Stimulated activated memory B cell treated with anti-CD40 and anti-IgM and Interleukin-4, amounts not matched to agents 10 μg/mL and 1 μg/mL and 100 μg/mL, for 72 hours (primary cell): ENCODE measurements at regions not wholly inside any gene's neighbourhood (a gene's known extent, or its start where the extent isn't known, plus 50 kb on each side); places are given as distances from the start of the nearest gene placed in this dataset.

ENCODE experiments used
- ATAC-seq: fragments of 150-1000 bp; cut with Tn5 transposase; 2 replicates; pipeline ENCODE4 v1.10.0; 2021
- H3K27ac Mint-ChIP-seq: one replicate; pipeline ENCODE4 v1.8.0; 2022; ENCODE audit warnings: mild to moderate bottlenecking, mixed read lengths
- H3K27me3 Mint-ChIP-seq: one replicate; pipeline ENCODE4 v1.8.0; 2022; ENCODE audit warnings: mixed read lengths
- H3K36me3 Mint-ChIP-seq: one replicate; pipeline ENCODE4 v1.8.0; 2022; ENCODE audit warnings: mixed read lengths
- H3K4me1 Mint-ChIP-seq: one replicate; pipeline ENCODE4 v1.8.0; 2022; ENCODE audit warnings: mixed read lengths
- H3K4me3 Mint-ChIP-seq: one replicate; pipeline ENCODE4 v1.8.0; 2022; ENCODE audit warnings: mild to moderate bottlenecking, moderate library complexity, mixed read lengths
- H3K9me3 Mint-ChIP-seq: one replicate; pipeline ENCODE4 v1.8.0; 2022; ENCODE audit warnings: mixed read lengths

- H3K4me1 Mint-ChIP-seq = no peaks in the 10 kb centered on the region
- no peaks in the 10 kb centered on the region for H3K36me3 Mint-ChIP-seq
- H3K4me3 Mint-ChIP-seq = no peak overlapping the region
- ATAC-seq = no peak
- H3K9me3 Mint-ChIP-seq = no peaks in the 10 kb centered on the region
- peaks cover 45% of the 10 kb centered on the region for H3K27me3 Mint-ChIP-seq
- no peak overlapping the region for H3K27ac Mint-ChIP-seq
Observed at GRCh38 chr10:132479603-132480221, 57.9 kb upstream of the INPP5A start.

GRCh38 chr10:132480356-132480755 is 57.2 kb upstream of the INPP5A start:
- ATAC-seq = no peak
- H3K4me3 Mint-ChIP-seq = no peak overlapping the region
- H3K27ac Mint-ChIP-seq = no peak overlapping the region
- H3K4me1 Mint-ChIP-seq = no peaks in the 10 kb centered on the region
- H3K27me3 Mint-ChIP-seq = peaks cover 43% of the 10 kb centered on the region
- no peaks in the 10 kb centered on the region for H3K9me3 Mint-ChIP-seq
- H3K36me3 Mint-ChIP-seq = no peaks in the 10 kb centered on the region

- Mint-ChIP-seq H3K36me3 (no peaks in the 10 kb centered on the region), H3K9me3 (no peaks in the 10 kb centered on the region), H3K27ac (no peak overlapping the region), H3K27me3 (peaks cover 29% of the 10 kb centered on the region), H3K4me1 (no peaks in the 10 kb centered on the region), H3K4me3 (no peak overlapping the region)
- ATAC-seq = no peak
Observed at GRCh38 chr10:132481690-132482089, 55.9 kb upstream of the INPP5A start.

- ATAC-seq = no peak
- Mint-ChIP-seq H3K9me3 (no peaks in the 10 kb centered on the region), H3K27me3 (peaks cover 24% of the 10 kb centered on the region), H3K36me3 (no peaks in the 10 kb centered on the region), H3K27ac (no peak overlapping the region), H3K4me1 (no peaks in the 10 kb centered on the region), H3K4me3 (no peak overlapping the region)
Observed at GRCh38 chr10:132482090-132482800, 55.3 kb upstream of the INPP5A start.

GRCh38 chr10:132483394-132483793 is 54.2 kb upstream of the INPP5A start:
- Mint-ChIP-seq H3K4me1 (no peaks in the 10 kb centered on the region), H3K36me3 (no peaks in the 10 kb centered on the region), H3K4me3 (no peak overlapping the region), H3K9me3 (no peaks in the 10 kb centered on the region), H3K27ac (no peak overlapping the region), H3K27me3 (peaks cover 19% of the 10 kb centered on the region)
- no peak for ATAC-seq

- peaks cover 5% of the 10 kb centered on the region for H3K27me3 Mint-ChIP-seq
- no peaks in the 10 kb centered on the region for H3K9me3 Mint-ChIP-seq
- H3K4me1 Mint-ChIP-seq = no peaks in the 10 kb centered on the region
- no peak overlapping the region for H3K4me3 Mint-ChIP-seq
- no peaks in the 10 kb centered on the region for H3K36me3 Mint-ChIP-seq
- no peak for ATAC-seq
- H3K27ac Mint-ChIP-seq = no peak overlapping the region
Observed at GRCh38 chr10:132484922-132485321, 52.7 kb upstream of the INPP5A start.

- Mint-ChIP-seq H3K4me3 (no peak overlapping the region), H3K27ac (no peak overlapping the region), H3K36me3 (no peaks in the 10 kb centered on the region), H3K27me3 (peaks cover under 1% of the 10 kb centered on the region), H3K4me1 (no peaks in the 10 kb centered on the region), H3K9me3 (no peaks in the 10 kb centered on the region)
- ATAC-seq = no peak
Observed at GRCh38 chr10:132485391-132485790, 52.2 kb upstream of the INPP5A start.

GRCh38 chr10:132486539-132487121 is 51.0 kb upstream of the INPP5A start:
- H3K9me3 Mint-ChIP-seq = no peaks in the 10 kb centered on the region
- no peaks in the 10 kb centered on the region for H3K27me3 Mint-ChIP-seq
- H3K27ac Mint-ChIP-seq = no peak overlapping the region
- H3K4me3 Mint-ChIP-seq = no peak overlapping the region
- peak; percentile 41 for ATAC-seq
- H3K36me3 Mint-ChIP-seq = no peaks in the 10 kb centered on the region
- H3K4me1 Mint-ChIP-seq = no peaks in the 10 kb centered on the region

- H3K4me3 Mint-ChIP-seq = no peak overlapping the region
Observed at GRCh38 chr10:132487241-132488135, 50.1 kb upstream of the INPP5A start.

More at GRCh38 chr10:132487241-132488135, 50.1 kb upstream of the INPP5A start:
- H3K36me3 Mint-ChIP-seq = no peaks in the 10 kb centered on the region
- H3K27ac Mint-ChIP-seq = no peak overlapping the region
- H3K4me1 Mint-ChIP-seq = no peaks in the 10 kb centered on the region
- H3K27me3 Mint-ChIP-seq = no peaks in the 10 kb centered on the region
- H3K9me3 Mint-ChIP-seq = no peaks in the 10 kb centered on the region
- peak; percentile 59 for ATAC-seq
